ENCODE measurements at regions not wholly inside any gene's neighbourhood (a gene's known extent, or its start where the extent isn't known, plus 50 kb on each side); places are given as distances from the start of the nearest gene placed in this dataset.

DNA sequence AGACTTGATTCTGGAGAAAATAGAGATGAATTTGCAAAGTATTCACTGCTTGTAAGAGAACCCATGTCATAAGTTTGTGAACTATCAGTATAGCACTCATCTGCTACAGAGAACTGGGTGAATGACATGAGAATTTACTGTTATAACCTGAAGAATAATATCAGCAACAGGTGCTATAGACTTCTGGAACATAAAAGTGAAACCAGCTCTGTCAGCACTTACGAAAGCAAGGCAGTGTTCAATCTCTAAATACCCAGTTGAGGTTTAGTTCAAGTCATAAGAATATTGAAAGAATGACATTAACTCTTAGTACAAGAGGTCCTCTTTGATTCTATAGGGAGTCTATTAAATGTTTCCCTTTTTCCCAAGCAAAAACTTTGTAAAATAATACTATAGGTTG lies 232.9 kb upstream of the ANKRD50 start:
- no peak for TF ChIP-seq ZNF8 (CRISPR knock-in tag; IDR thresholded peaks at IDR 0.05)
- TF ChIP-seq PPARA (CRISPR knock-in tag; IDR thresholded peaks at IDR 0.05; ENCODE audit: borderline replicate concordance): no peak
- no peak for TF ChIP-seq RARB (CRISPR knock-in tag; IDR thresholded peaks at IDR 0.05)
- no peak for TF ChIP-seq BACH2 (CRISPR knock-in tag; IDR thresholded peaks at IDR 0.05; ENCODE audit: borderline replicate concordance)
- TF ChIP-seq, protein P1, sequence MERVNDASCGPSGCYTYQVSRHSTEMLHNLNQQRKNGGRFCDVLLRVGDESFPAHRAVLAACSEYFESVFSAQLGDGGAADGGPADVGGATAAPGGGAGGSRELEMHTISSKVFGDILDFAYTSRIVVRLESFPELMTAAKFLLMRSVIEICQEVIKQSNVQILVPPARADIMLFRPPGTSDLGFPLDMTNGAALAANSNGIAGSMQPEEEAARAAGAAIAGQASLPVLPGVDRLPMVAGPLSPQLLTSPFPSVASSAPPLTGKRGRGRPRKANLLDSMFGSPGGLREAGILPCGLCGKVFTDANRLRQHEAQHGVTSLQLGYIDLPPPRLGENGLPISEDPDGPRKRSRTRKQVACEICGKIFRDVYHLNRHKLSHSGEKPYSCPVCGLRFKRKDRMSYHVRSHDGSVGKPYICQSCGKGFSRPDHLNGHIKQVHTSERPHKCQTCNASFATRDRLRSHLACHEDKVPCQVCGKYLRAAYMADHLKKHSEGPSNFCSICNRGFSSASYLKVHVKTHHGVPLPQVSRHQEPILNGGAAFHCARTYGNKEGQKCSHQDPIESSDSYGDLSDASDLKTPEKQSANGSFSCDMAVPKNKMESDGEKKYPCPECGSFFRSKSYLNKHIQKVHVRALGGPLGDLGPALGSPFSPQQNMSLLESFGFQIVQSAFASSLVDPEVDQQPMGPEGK (CRISPR knock-in tag; IDR thresholded peaks at IDR 0.05; ENCODE audit: borderline replicate concordance): no peak
- no peak for ATAC-seq

- TF ChIP-seq CREB5 (CRISPR knock-in tag; IDR thresholded peaks at IDR 0.05; ENCODE audit: low read depth): no peak
- no peak for TF ChIP-seq PPARA (CRISPR knock-in tag; IDR thresholded peaks at IDR 0.05; ENCODE audit: borderline replicate concordance)
- no peak for TF ChIP-seq ARNTL (CRISPR knock-in tag; IDR thresholded peaks at IDR 0.05; ENCODE audit: borderline replicate concordance, low read depth)
- TF ChIP-seq, protein P1 (CRISPR knock-in tag; IDR thresholded peaks at IDR 0.05; ENCODE audit: borderline replicate concordance): no peak
- no peak for TF ChIP-seq OSR1 (CRISPR knock-in tag; IDR thresholded peaks at IDR 0.05)
- no peak for TF ChIP-seq ZNF8 (CRISPR knock-in tag; IDR thresholded peaks at IDR 0.05)
- no peak for TF ChIP-seq CSRNP3 (CRISPR knock-in tag; IDR thresholded peaks at IDR 0.05)
- TF ChIP-seq, protein P2, sequence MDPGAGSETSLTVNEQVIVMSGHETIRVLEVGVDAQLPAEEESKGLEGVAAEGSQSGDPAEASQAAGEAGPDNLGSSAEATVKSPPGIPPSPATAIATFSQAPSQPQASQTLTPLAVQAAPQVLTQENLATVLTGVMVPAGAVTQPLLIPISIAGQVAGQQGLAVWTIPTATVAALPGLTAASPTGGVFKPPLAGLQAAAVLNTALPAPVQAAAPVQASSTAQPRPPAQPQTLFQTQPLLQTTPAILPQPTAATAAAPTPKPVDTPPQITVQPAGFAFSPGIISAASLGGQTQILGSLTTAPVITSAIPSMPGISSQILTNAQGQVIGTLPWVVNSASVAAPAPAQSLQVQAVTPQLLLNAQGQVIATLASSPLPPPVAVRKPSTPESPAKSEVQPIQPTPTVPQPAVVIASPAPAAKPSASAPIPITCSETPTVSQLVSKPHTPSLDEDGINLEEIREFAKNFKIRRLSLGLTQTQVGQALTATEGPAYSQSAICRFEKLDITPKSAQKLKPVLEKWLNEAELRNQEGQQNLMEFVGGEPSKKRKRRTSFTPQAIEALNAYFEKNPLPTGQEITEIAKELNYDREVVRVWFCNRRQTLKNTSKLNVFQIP (CRISPR knock-in tag; IDR thresholded peaks at IDR 0.05; ENCODE audit: borderline replicate concordance, low read depth): no peak
- TF ChIP-seq CSDC2 (CRISPR knock-in tag; IDR thresholded peaks at IDR 0.05): no peak
- TF ChIP-seq ZC3H10 (CRISPR knock-in tag; IDR thresholded peaks at IDR 0.05): no peak
- no peak for TF ChIP-seq ESRRG (CRISPR knock-in tag; IDR thresholded peaks at IDR 0.05)
- no peak for TF ChIP-seq ZFP30 (CRISPR knock-in tag; IDR thresholded peaks at IDR 0.05)
- TF ChIP-seq BACH2 (CRISPR knock-in tag; IDR thresholded peaks at IDR 0.05; ENCODE audit: borderline replicate concordance): no peak
- TF ChIP-seq TCF4 (CRISPR knock-in tag; IDR thresholded peaks at IDR 0.05; ENCODE audit: borderline replicate concordance): no peak
- TF ChIP-seq RARB (CRISPR knock-in tag; IDR thresholded peaks at IDR 0.05): no peak
- no peak for TF ChIP-seq ZNF70 (CRISPR knock-in tag; IDR thresholded peaks at IDR 0.05)
- TF ChIP-seq ZFP3 (CRISPR knock-in tag; IDR thresholded peaks at IDR 0.05): no peak
- TF ChIP-seq TSHZ2 (CRISPR knock-in tag; IDR thresholded peaks at IDR 0.05): no peak
- no peak for TF ChIP-seq SNAI2 (CRISPR knock-in tag; IDR thresholded peaks at IDR 0.05)
- ATAC-seq: peak; percentile 12
Measured at GRCh38 chr4:124943938-124944337, 231.4 kb upstream of the ANKRD50 start.
